Endothelial cell of umbilical vein (primary cell): ENCODE measurements at regions not wholly inside any gene's neighbourhood (a gene's known extent, or its start where the extent isn't known, plus 50 kb on each side); places are given as distances from the start of the nearest gene placed in this dataset.

Experiments used
- CTCF ChIP-seq, 2 donors: IDR thresholded peaks; 1 replicate in 1 of 2; 2 replicates in 1 of 2; pipeline ENCODE4 v1.5.1; 2011; ENCODE audit warnings: low read length in 2 of 2, mild to moderate bottlenecking in 2 of 2, moderate library complexity in 2 of 2, control low read depth in 1 of 2, inconsistent platforms in 1 of 2, low read depth in 1 of 2; ENCODE audit not compliant: insufficient read depth in 1 of 2; ENCODE audit errors: extremely low read depth in 1 of 2
- FOS ChIP-seq: IDR thresholded peaks from 2 replicates; pipeline ENCODE4 v1.6.1; 2011; ENCODE audit warnings: mild to moderate bottlenecking, low read length, moderate library complexity, borderline replicate concordance; ENCODE audit not compliant: insufficient read depth
- GATA2 ChIP-seq: IDR thresholded peaks from 2 replicates; pipeline ENCODE4 v1.7.0; 2011; ENCODE audit warnings: low read depth, mild to moderate bottlenecking, moderate library complexity, mixed read lengths, low read length; ENCODE audit not compliant: insufficient read length, insufficient read depth
- POLR2A ChIP-seq: IDR thresholded peaks from 2 replicates; pipeline ENCODE4 v1.6.1; 2012; ENCODE audit warnings: low read depth, mild to moderate bottlenecking, control low read depth, low read length
- POLR2AphosphoS5 ChIP-seq: IDR thresholded peaks from 2 replicates; pipeline ENCODE4 v1.6.1; 2012; ENCODE audit warnings: low read depth, mild to moderate bottlenecking, control low read depth, low read length, moderate library complexity; ENCODE audit not compliant: insufficient read depth
- TF ChIP-seq, protein P1 (sequence below): IDR thresholded peaks from 2 replicates; pipeline ENCODE4 v1.6.1; 2011; ENCODE audit not compliant: insufficient read depth, insufficient read length

GRCh38 chr15:93214106-93214505 lies 125.1 kb upstream of the RGMA start:
- TF ChIP-seq CTCF (IDR thresholded peaks at IDR 0.05; ENCODE audit: extremely low read depth in 1 of 2, insufficient read depth in 1 of 2, low read depth in 1 of 2, low read length in 2 of 2) (no peak), GATA2 (no peak), FOS (no peak), POLR2A (no peak), POLR2AphosphoS5 (no peak)
- TF ChIP-seq, protein P1, sequence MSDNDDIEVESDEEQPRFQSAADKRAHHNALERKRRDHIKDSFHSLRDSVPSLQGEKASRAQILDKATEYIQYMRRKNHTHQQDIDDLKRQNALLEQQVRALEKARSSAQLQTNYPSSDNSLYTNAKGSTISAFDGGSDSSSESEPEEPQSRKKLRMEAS: no peak
